ENCODE measurements at regions not wholly inside any gene's neighbourhood (a gene's known extent, or its start where the extent isn't known, plus 50 kb on each side); places are given as distances from the start of the nearest gene placed in this dataset.

- peak; percentile 43 for DNase-seq (ENCODE audit: low read depth)
- TF ChIP-seq CTCF (IDR thresholded peaks at IDR 0.05; ENCODE audit: low read length, missing control alignments): no peak
- no peak overlapping the region for H3K4me3 ChIP-seq (replicated peaks; ENCODE audit: low read depth, low read length)
Measured at GRCh38 chr5:98458004-98458403, 315.5 kb upstream of the RGMB start.

GRCh38 chr5:98458726-98459125, 314.7 kb upstream of the RGMB start:
- DNase-seq (ENCODE audit: low read depth): no peak
- no peak overlapping the region for H3K4me3 ChIP-seq (replicated peaks; ENCODE audit: low read depth, low read length)
- TF ChIP-seq CTCF (IDR thresholded peaks at IDR 0.05; ENCODE audit: low read length, missing control alignments): no peak

- TF ChIP-seq CTCF (IDR thresholded peaks at IDR 0.05; ENCODE audit: low read length, missing control alignments): no peak
- H3K4me3 ChIP-seq (replicated peaks; ENCODE audit: low read depth, low read length): no peak overlapping the region
- DNase-seq (ENCODE audit: low read depth): no peak
Measured at GRCh38 chr5:98460536-98460935, 312.9 kb upstream of the RGMB start.

GRCh38 chr5:98461485-98461884, 312.0 kb upstream of the RGMB start:
- TF ChIP-seq CTCF (IDR thresholded peaks at IDR 0.05; ENCODE audit: low read length, missing control alignments): no peak
- H3K4me3 ChIP-seq (replicated peaks; ENCODE audit: low read depth, low read length): no peak overlapping the region
- no peak for DNase-seq (ENCODE audit: low read depth)

GRCh38 chr5:98463222-98463621, 310.2 kb upstream of the RGMB start:
- DNase-seq (ENCODE audit: low read depth): no peak
- H3K4me3 ChIP-seq (replicated peaks; ENCODE audit: low read depth, low read length): no peak overlapping the region
- no peak for TF ChIP-seq CTCF (IDR thresholded peaks at IDR 0.05; ENCODE audit: low read length, missing control alignments)

GRCh38 chr5:98463676-98464075, 309.8 kb upstream of the RGMB start:
- no peak for DNase-seq (ENCODE audit: low read depth)
- no peak overlapping the region for H3K4me3 ChIP-seq (replicated peaks; ENCODE audit: low read depth, low read length)
- no peak for TF ChIP-seq CTCF (IDR thresholded peaks at IDR 0.05; ENCODE audit: low read length, missing control alignments)

- TF ChIP-seq CTCF (IDR thresholded peaks at IDR 0.05; ENCODE audit: low read length, missing control alignments): no peak
- no peak overlapping the region for H3K4me3 ChIP-seq (replicated peaks; ENCODE audit: low read depth, low read length)
- peak; percentile 17 for DNase-seq (ENCODE audit: low read depth)
Measured at GRCh38 chr5:98464737-98465330, 308.6 kb upstream of the RGMB start.

All from fibroblast of pulmonary artery (primary cell).